Activated naive CD8-positive, alpha-beta T cell treated with anti-CD3 and anti-CD28 coated beads, Interleukin-2, amount 50 U/mL, for 24 hours (primary cell): ENCODE measurements at regions not wholly inside any gene's neighbourhood (a gene's known extent, or its start where the extent isn't known, plus 50 kb on each side); places are given as distances from the start of the nearest gene placed in this dataset.
A peak's percentile ranks its signal among the peaks of the same experiment; 100 is the strongest.

ENCODE experiments used
- ATAC-seq: fragments of 150-1000 bp; cut with Tn5 transposase; one replicate; pipeline ENCODE4 v1.10.0; 2021
- DNase-seq: peaks from one replicate; pipeline ENCODE4 v3.0.0; 2021
- H3K27ac Mint-ChIP-seq: one replicate; pipeline ENCODE4 v1.8.0; 2021; ENCODE audit warnings: mild to moderate bottlenecking, mixed read lengths
- H3K27me3 Mint-ChIP-seq: one replicate; pipeline ENCODE4 v1.8.0; 2021; ENCODE audit warnings: mixed read lengths
- H3K36me3 Mint-ChIP-seq: one replicate; pipeline ENCODE4 v1.8.0; 2021; ENCODE audit warnings: low read depth, mixed read lengths
- H3K4me1 Mint-ChIP-seq: one replicate; pipeline ENCODE4 v1.8.0; 2021; ENCODE audit warnings: mixed read lengths
- H3K4me3 Mint-ChIP-seq: one replicate; pipeline ENCODE4 v1.8.0; 2021; ENCODE audit warnings: mild to moderate bottlenecking, moderate library complexity, mixed read lengths
- H3K9me3 Mint-ChIP-seq: one replicate; pipeline ENCODE4 v1.8.0; 2021; ENCODE audit warnings: mixed read lengths

DNA sequence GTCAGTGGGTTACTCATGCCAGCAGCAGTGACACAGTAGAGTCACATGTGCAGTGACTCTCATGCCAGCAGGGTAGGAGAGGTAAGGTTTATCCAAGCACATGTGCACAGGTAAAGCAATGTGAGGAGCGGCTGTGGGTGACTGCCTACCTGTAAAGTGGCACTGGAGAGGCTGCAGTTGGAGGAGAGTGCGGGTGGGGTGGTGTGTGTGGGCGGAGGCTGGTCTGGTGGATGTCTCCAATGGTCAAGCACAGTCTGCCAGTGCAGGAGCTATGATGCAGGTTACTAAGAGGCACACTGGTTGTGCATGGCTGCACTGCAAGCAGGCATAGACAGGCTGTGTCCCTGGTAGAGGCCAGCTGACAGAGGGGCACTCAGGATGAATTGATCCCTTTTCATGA lies 588.2 kb upstream of the FTMT start:
- H3K27me3 Mint-ChIP-seq, result no peaks in the 10 kb centered on the region
- no peaks in the 10 kb centered on the region for H3K4me1 Mint-ChIP-seq
- no peak overlapping the region for H3K4me3 Mint-ChIP-seq
- no peaks in the 10 kb centered on the region for H3K36me3 Mint-ChIP-seq
- no peak for DNase-seq
- no peak for ATAC-seq
- peaks cover 15% of the 10 kb centered on the region for H3K9me3 Mint-ChIP-seq
- H3K27ac Mint-ChIP-seq, result no peak overlapping the region

DNA sequence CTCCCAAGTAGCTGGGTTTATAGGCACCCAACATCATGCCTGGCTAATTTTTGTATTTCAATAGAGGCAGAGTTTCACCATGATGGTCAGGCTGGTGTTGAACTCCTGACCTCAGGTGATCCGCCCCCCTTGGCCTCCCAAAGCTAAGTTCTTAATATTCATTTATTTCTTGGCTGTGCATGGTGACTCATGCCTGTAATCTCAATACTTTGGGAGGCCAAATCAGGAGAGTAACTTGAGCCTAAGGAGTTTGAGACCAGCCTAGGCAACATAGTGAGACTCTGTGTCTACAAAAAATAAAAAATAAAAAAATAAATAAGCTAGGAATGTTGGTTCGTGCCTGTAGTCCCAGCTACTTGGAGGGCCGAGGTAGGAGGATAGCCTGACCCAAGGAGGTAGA lies 587.1 kb upstream of the FTMT start:
- H3K36me3 Mint-ChIP-seq, result no peaks in the 10 kb centered on the region
- no peak for DNase-seq
- H3K27ac Mint-ChIP-seq, result no peak overlapping the region
- H3K4me1 Mint-ChIP-seq, result no peaks in the 10 kb centered on the region
- no peaks in the 10 kb centered on the region for H3K27me3 Mint-ChIP-seq
- peaks cover 12% of the 10 kb centered on the region for H3K9me3 Mint-ChIP-seq
- no peak overlapping the region for H3K4me3 Mint-ChIP-seq
- no peak for ATAC-seq

DNA sequence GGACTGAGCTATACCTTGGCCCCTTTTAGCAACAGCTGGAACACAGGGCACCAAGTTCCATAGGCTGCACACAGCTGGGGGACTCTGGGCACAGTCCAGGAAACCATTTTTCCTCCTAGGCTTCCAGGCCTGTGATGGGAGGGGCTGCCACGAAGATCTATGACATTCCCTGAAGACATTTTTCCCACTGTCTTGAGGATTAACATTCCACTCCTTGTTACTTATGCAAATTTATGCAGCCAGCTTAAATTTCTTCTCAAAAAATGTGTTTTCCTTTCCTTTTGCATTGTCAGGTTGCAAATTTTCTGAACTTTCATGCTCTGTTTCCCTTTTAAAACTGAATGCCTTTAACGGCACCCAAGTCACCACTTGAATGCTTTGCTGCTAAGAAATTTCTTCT lies 580.1 kb upstream of the FTMT start:
- Mint-ChIP-seq H3K4me1 (no peaks in the 10 kb centered on the region), H3K4me3 (no peak overlapping the region), H3K27me3 (no peaks in the 10 kb centered on the region), H3K27ac (no peak overlapping the region), H3K36me3 (no peaks in the 10 kb centered on the region), H3K9me3 (peaks cover 3% of the 10 kb centered on the region)
- no peak for ATAC-seq
- no peak for DNase-seq

DNA sequence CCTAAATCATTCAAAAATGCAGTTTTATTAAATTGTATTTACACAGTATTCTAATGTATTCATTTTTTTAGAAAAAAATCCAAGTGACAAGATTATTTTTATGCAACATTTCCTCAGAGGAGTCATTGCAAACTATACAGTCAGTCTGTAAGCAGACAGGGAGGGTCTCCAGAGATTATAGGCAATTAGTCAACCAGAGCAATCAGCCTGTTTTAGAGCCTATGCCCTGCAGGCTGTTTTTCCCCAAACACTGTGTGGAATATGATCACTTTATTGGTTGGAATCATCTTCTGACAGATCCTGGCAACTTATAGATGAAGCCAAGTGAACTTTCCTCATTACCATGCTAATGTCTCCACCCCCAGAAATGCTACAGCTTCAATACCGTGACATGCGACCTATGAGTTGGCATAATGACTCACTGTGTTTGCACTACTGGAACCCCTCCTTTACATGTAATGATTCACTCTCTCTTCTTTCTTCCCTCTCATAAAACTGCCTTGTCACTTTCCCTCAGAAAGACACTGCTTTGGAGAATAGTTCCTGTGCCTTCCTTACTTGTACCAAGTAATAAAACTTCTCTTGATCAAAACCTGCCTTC lies 577.7 kb upstream of the FTMT start:
- H3K36me3 Mint-ChIP-seq, result no peaks in the 10 kb centered on the region
- DNase-seq (no peak), ATAC-seq (peak; percentile 65)
- H3K4me1 Mint-ChIP-seq, result no peaks in the 10 kb centered on the region
- peaks cover 4% of the 10 kb centered on the region for H3K9me3 Mint-ChIP-seq
- no peak overlapping the region for H3K27ac Mint-ChIP-seq
- no peak overlapping the region for H3K4me3 Mint-ChIP-seq
- H3K27me3 Mint-ChIP-seq, result no peaks in the 10 kb centered on the region

DNA sequence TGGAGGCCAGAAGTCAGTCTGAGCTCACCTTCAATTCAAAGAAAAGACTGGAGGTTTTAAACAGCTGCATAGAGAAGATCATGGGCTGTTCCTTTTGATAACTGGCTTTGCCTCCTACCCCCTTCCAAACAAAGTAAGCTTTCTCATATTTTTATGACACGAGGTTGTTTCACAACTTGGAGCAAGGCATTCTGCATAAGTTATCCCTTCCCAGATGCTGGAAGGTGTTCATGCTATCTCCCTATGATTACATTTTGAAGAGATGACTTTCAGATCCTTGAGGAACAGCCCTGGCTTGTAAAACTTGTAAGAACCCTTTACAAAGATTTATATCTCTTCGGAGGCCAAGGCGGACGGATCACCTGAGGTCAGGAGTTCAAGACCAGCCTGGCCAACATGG lies 571.9 kb upstream of the FTMT start:
- no peak overlapping the region for H3K27ac Mint-ChIP-seq

DNA sequence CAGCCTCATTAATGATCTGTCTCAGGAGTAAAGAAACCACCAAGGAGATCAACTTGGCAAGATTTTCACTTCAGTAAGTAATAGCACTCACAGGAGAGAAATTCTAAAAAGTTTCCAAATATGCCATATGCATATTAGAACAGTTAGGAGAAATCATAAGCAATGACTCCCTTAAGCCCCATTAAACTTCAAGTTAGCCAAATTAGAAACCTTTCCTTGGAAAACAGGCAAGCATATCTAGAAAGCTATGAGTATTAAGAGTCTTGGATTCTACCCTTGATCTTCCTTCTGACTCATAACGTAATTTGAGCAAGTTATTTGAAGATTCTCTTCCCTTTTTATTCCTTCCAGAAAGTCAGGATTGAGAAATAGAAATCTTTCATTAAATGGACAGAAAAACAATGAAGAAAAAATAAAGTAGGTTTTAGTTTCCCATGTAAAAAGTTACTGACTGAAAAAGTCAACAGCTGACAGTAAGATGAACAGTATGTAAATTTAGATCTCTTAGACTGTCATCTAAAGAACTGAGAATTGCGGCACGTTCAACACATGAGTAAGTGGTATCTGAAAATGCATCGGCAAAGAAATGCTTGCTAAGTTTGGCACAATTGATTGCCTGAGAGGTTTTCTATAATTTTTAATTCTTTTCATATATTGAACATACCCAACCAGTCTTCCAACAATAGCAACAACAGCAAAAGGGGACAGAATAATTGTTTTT lies 565.7 kb upstream of the FTMT start:
- Mint-ChIP-seq H3K36me3 (no peaks in the 10 kb centered on the region), H3K27ac (no peak overlapping the region)

More for the DNA sequence above, 571.9 kb upstream of the FTMT start:
- ATAC-seq (no peak), DNase-seq (no peak)
- Mint-ChIP-seq H3K27me3 (no peaks in the 10 kb centered on the region), H3K9me3 (peaks cover 14% of the 10 kb centered on the region), H3K36me3 (no peaks in the 10 kb centered on the region), H3K4me3 (no peak overlapping the region), H3K4me1 (no peaks in the 10 kb centered on the region)

DNA sequence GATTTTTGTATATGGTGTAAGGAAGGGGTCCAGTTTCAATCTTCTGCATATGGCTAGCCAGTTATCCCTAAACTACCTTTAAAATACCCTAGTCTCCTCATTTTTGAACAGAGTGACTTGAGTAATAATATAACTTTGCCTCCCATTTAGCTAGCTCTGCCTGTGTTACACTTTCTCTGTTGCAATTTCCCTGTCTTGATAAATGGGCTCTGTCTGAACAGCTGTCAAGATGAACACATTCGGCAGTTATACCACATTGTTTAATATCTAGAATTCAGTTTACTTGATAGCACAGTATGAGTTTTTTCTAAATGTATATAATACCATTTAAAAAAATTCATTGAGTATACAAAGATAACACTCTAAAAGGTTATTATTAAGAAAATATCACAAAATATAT lies 562.9 kb upstream of the FTMT start:
- Mint-ChIP-seq H3K9me3 (peaks cover 16% of the 10 kb centered on the region), H3K36me3 (no peaks in the 10 kb centered on the region), H3K4me1 (no peaks in the 10 kb centered on the region), H3K27ac (no peak overlapping the region), H3K4me3 (no peak overlapping the region), H3K27me3 (no peaks in the 10 kb centered on the region)
- DNase-seq (no peak), ATAC-seq (no peak)

More for the DNA sequence above, 565.7 kb upstream of the FTMT start:
- ATAC-seq, result no peak
- Mint-ChIP-seq H3K4me1 (no peaks in the 10 kb centered on the region), H3K4me3 (no peak overlapping the region), H3K27me3 (no peaks in the 10 kb centered on the region), H3K9me3 (peaks cover 14% of the 10 kb centered on the region)
- DNase-seq, result no peak

DNA sequence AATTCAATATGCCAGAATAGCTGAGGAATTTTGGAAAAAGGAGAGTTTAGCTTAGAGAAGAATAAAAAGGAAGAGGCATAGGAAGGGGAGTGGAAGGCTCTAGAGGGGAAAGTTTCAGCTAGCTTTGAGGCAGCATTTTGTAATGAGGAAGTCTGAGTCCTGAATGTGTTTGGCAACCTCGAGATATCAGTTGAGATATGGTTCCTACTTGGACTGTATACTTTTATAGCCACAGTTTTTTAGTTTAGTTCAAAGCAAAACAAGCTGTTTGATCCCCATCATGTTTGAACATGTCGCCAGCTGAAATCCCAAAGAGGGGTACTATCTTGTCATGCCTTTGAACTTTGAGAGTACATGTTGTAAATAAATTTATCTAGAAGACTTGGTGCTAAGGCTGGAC lies 559.0 kb upstream of the FTMT start:
- no peak overlapping the region for H3K4me3 Mint-ChIP-seq

DNA sequence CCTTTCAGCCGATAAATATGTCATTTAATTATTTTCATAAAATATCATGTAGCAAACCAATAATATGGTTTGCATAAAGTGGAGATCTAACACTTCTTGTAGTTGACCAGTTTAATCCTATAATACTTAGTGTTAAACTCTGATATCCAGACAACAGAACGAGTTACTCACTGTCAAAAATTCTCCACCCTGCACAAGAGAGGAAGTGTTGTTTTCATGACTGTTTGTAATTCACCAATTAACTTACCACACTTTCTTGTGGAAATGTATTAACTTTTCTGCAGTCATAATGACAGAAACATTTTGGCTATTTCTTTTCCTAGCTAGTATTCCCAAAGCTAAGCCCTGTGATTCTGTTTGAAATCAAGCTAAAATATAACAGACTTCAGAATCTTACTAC lies 555.3 kb upstream of the FTMT start:
- no peak for ATAC-seq
- Mint-ChIP-seq H3K9me3 (peaks cover 10% of the 10 kb centered on the region), H3K27me3 (no peaks in the 10 kb centered on the region), H3K36me3 (no peaks in the 10 kb centered on the region), H3K4me1 (no peaks in the 10 kb centered on the region), H3K4me3 (no peak overlapping the region), H3K27ac (no peak overlapping the region)
- no peak for DNase-seq

More for the DNA sequence above, 559.0 kb upstream of the FTMT start:
- no peak for ATAC-seq
- Mint-ChIP-seq H3K36me3 (no peaks in the 10 kb centered on the region), H3K4me1 (no peaks in the 10 kb centered on the region), H3K27me3 (no peaks in the 10 kb centered on the region), H3K9me3 (peaks cover 12% of the 10 kb centered on the region), H3K27ac (no peak overlapping the region)
- DNase-seq, result no peak

DNA sequence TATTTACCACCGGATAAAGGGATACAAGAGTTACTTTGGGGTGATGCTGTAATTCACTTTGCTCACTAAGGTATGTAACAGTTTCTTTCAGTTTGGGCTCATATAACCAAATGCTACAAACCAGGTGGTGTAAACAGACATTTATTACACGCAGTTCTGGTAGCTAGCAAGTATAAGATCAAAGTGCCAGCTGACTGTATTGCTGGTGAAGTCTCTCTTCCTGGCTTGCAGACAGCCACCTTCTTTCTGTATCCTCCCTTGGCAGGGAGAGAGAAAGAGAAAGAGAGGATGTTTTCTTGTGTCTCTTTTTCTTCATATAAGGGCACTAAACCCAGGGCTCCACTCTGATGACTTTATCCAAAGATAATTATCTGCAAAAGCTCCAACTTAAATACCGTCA lies 552.5 kb upstream of the FTMT start:
- no peaks in the 10 kb centered on the region for H3K4me1 Mint-ChIP-seq
- no peak for DNase-seq
- H3K4me3 Mint-ChIP-seq, result no peak overlapping the region
- no peak for ATAC-seq
- H3K27me3 Mint-ChIP-seq, result no peaks in the 10 kb centered on the region
- no peak overlapping the region for H3K27ac Mint-ChIP-seq
- no peaks in the 10 kb centered on the region for H3K9me3 Mint-ChIP-seq
- no peaks in the 10 kb centered on the region for H3K36me3 Mint-ChIP-seq

DNA sequence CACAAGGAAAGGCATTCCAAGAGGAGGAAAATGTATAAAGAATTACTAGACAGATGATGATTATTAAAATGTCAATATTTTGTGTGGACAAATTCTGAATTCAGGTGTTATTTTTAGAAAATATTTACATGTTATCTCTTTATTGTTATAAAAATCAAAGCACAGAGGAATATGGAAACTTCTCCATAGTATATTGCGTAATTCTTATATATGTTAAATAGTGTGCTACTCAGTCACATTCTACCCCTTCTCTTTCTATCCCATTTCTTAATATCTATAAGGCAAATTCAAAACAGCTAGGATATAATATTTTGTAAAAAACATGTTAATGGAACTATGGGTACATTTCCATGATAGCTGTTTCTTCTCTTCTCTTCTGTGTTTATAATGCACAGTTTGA lies 546.8 kb upstream of the FTMT start:
- Mint-ChIP-seq H3K9me3 (no peaks in the 10 kb centered on the region), H3K27me3 (no peaks in the 10 kb centered on the region), H3K27ac (no peak overlapping the region), H3K4me1 (no peaks in the 10 kb centered on the region), H3K36me3 (no peaks in the 10 kb centered on the region), H3K4me3 (no peak overlapping the region)
- DNase-seq (no peak), ATAC-seq (no peak)

DNA sequence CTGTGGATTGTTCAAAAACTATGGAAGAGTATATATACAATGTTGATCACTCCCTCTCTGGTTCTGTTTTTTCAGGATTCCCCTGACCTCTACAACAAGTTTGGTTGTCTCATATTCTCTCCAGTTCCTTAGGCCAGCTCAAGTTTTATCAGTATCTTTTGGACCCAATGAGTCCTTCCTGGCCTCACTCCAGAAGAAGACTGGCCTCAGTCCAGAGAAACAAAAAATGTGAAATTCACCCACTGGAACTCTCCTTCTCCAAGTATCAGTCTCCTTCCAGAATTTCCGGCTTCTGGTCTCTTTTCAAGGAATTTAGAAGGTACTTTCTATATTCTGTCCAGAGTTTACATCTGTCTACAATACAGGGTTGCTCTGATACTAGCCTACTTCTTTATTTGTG lies 537.8 kb upstream of the FTMT start:
- Mint-ChIP-seq H3K27me3 (no peaks in the 10 kb centered on the region), H3K36me3 (no peaks in the 10 kb centered on the region), H3K4me3 (no peak overlapping the region), H3K9me3 (peaks cover 17% of the 10 kb centered on the region), H3K4me1 (no peaks in the 10 kb centered on the region), H3K27ac (no peak overlapping the region)
- DNase-seq, result no peak
- no peak for ATAC-seq

DNA sequence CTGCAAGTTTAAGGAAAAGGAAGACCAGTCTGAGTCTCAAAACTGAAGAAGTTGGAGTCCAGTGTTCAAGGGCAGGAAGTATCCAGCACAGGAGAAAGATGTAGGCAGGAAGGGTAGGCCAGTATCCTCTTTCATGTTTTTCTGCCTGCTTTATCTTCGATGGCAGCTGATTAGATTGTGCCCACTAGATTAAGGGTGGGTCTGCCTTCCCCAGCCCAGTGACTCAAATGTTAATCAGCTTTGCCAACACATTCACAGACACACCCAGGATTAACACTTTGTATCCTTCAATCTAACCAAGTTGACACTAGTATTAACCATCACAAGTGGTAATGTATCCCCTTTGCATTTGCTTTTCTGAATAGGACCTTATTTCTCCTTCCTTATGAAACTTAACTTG lies 535.9 kb upstream of the FTMT start:
- no peak overlapping the region for H3K4me3 Mint-ChIP-seq
- H3K27ac Mint-ChIP-seq, result no peak overlapping the region
- H3K36me3 Mint-ChIP-seq, result no peaks in the 10 kb centered on the region
- no peaks in the 10 kb centered on the region for H3K27me3 Mint-ChIP-seq
- H3K9me3 Mint-ChIP-seq, result peaks cover 21% of the 10 kb centered on the region
- DNase-seq, result no peak
- no peaks in the 10 kb centered on the region for H3K4me1 Mint-ChIP-seq
- no peak for ATAC-seq

DNA sequence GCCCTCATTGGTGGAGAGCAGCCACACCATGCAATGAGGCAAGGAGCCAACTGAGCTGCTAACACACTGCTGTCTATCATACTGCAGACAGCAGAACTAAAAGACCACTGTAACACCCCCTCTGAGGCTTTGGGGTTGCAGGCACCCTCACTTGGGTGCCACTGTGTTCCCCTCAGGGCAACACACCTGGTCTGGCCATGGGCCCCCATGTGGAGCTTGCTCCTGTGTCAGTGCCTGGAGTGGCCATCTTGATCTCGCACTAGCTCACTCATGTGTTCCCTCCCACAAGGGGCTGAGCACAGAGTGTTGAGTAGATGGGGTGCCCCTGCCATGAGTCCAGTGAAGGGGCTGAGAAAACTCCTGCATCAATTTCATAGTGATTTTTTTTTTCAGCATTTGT lies 532.4 kb upstream of the FTMT start:
- Mint-ChIP-seq H3K27ac (no peak overlapping the region), H3K9me3 (peaks cover 16% of the 10 kb centered on the region), H3K27me3 (no peaks in the 10 kb centered on the region), H3K36me3 (no peaks in the 10 kb centered on the region), H3K4me1 (no peaks in the 10 kb centered on the region), H3K4me3 (no peak overlapping the region)
- ATAC-seq (no peak), DNase-seq (no peak)

DNA sequence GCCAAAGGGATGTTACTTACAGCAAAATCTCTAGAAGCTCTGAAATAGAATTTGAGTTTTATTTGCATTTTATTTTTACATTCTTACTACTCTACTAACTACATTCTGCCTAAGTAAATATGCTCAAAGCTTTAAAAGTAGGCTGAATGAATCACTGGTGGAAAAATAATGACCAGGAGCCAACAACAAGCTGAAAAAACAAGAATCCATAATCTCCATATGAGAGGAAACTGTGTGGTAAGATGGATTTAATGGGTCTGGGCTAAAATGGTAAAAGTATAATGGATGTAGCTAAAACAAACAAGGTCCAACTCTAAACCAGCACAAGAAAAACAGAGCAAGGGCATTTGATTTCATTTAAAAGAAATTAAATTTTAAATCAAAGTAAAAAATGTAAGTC lies 525.8 kb upstream of the FTMT start:
- no peak overlapping the region for H3K4me3 Mint-ChIP-seq
- no peak overlapping the region for H3K27ac Mint-ChIP-seq
- no peak for DNase-seq
- H3K27me3 Mint-ChIP-seq, result no peaks in the 10 kb centered on the region
- H3K9me3 Mint-ChIP-seq, result peaks cover 5% of the 10 kb centered on the region
- no peaks in the 10 kb centered on the region for H3K36me3 Mint-ChIP-seq
- no peaks in the 10 kb centered on the region for H3K4me1 Mint-ChIP-seq
- ATAC-seq, result no peak
